ENCODE measurements at regions not wholly inside any gene's neighbourhood (a gene's known extent, or its start where the extent isn't known, plus 50 kb on each side); places are given as distances from the start of the nearest gene placed in this dataset.
A peak's percentile ranks its signal among the peaks of the same experiment; 100 is the strongest.

DNA sequence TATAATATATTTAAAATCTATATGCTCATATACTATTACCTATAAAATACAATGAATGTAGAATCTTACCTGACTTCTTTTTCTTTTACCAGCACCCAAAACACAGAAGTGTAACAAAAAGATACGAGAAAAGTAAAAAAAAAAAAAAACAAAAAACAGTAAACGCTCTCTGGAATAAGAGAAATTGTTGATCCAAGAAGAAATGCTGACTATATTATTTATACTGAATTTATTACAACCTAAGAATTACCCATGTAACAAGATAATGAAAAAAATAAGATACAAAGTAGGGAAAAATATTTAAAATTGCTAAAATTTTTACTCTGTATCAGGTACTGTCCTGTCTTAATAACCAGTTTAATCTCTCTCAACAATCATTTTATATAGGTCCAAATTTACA is 787.9 kb upstream of the MAN1A1 start:
- intact Hi-C loops (cut with DNase I; ENCODE audit: low total_unique reads), result no loop called here
- WGBS, 5 donors, result 78 to 89% (median 84%) methylated on average over 2 of the region's 2 CpGs
- H3K4me1 ChIP-seq, result no peaks in the 10 kb centered on the region
- no peak overlapping the region for H3K4me3 ChIP-seq
- H3K36me3 ChIP-seq, result no peaks in the 10 kb centered on the region
- H3K27ac ChIP-seq, result no peak overlapping the region
- no peaks in the 10 kb centered on the region for H3K9me3 ChIP-seq
- no peaks in the 10 kb centered on the region for H3K27me3 ChIP-seq (replicated peaks in 1 of 7)
- no peak for DNase-seq
- TF ChIP-seq CTCF (IDR thresholded peaks at IDR 0.05 in 8 of 11, conservative IDR thresholded peaks at IDR 0.05 in 3 of 11), result no peak
- no peak for TF ChIP-seq POLR2A (IDR thresholded peaks at IDR 0.05)
- no peak for TF ChIP-seq POLR2AphosphoS5 (IDR thresholded peaks at IDR 0.05)

GRCh38 chr6:120129228-120129627 is 779.7 kb upstream of the MAN1A1 start:
- no peak for DNase-seq
- Histone ChIP-seq H3K9me3 (peaks cover 0 to 15% (median 0%) of the 10 kb centered on the region in 8 donors), H3K4me3 (no peak overlapping the region), H3K27me3 (replicated peaks in 1 of 7) (no peaks in the 10 kb centered on the region), H3K36me3 (no peaks in the 10 kb centered on the region), H3K4me1 (peaks cover 0 to 16% (median 0%) of the 10 kb centered on the region in 6 donors), H3K27ac (peak overlapping the region in 5 of 8 donors; percentile 11 to 65 (median 29))
- no peak for TF ChIP-seq CTCF (IDR thresholded peaks at IDR 0.05 in 8 of 11, conservative IDR thresholded peaks at IDR 0.05 in 3 of 11)
- TF ChIP-seq POLR2AphosphoS5 (IDR thresholded peaks at IDR 0.05), result no peak
- no peak for TF ChIP-seq POLR2A (IDR thresholded peaks at IDR 0.05)
- 52 to 68% (median 65%) methylated on average over 1 of the region's 1 CpG for WGBS, 5 donors
- intact Hi-C loops (cut with DNase I; ENCODE audit: low total_unique reads), result no loop called here

DNA sequence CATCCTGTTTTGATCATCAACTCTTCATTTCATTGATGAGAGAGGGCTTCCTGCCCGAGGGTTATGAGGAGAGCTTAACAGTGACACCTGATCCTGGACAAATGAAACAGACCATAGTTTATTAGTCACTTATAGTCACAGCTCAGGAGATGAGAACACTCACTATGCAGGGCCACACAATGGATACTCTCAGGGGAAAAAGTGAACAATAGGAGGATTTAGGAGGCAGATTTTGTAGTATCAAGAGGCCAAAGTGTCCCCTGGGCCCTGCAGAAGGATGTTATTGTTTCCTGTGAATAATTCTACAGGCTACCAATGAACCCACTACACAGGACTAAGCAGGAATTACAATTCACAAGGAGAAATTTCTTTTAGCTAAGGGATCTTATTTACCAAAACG is 772.8 kb upstream of the MAN1A1 start:
- WGBS, 5 donors, result 61 to 75% (median 64%) methylated on average over 2 of the region's 2 CpGs

GRCh38 chr6:120116343-120116742 is 766.8 kb upstream of the MAN1A1 start:
- Histone ChIP-seq H3K27me3 (replicated peaks in 1 of 7) (no peaks in the 10 kb centered on the region), H3K9me3 (peaks cover 0 to 13% (median 2%) of the 10 kb centered on the region in 8 donors), H3K36me3 (no peaks in the 10 kb centered on the region), H3K4me3 (no peak overlapping the region), H3K4me1 (no peaks in the 10 kb centered on the region), H3K27ac (no peak overlapping the region)
- no peak for DNase-seq
- intact Hi-C loops (cut with DNase I; ENCODE audit: low total_unique reads), result no loop called here
- WGBS, 5 donors, result 60 to 72% (median 63%) methylated on average over 2 of the region's 2 CpGs
- TF ChIP-seq POLR2AphosphoS5 (IDR thresholded peaks at IDR 0.05) (no peak), CTCF (IDR thresholded peaks at IDR 0.05 in 8 of 11, conservative IDR thresholded peaks at IDR 0.05 in 3 of 11) (no peak), POLR2A (IDR thresholded peaks at IDR 0.05) (no peak)

More for the DNA sequence above, 772.8 kb upstream of the MAN1A1 start:
- H3K4me3 ChIP-seq, result no peak overlapping the region
- H3K27me3 ChIP-seq (replicated peaks in 1 of 7), result no peaks in the 10 kb centered on the region
- intact Hi-C loops (cut with DNase I; ENCODE audit: low total_unique reads), result no loop called here
- H3K9me3 ChIP-seq, result peaks cover 0 to 7% (median 0%) of the 10 kb centered on the region in 8 donors
- H3K36me3 ChIP-seq, result no peaks in the 10 kb centered on the region
- no peak for DNase-seq
- TF ChIP-seq CTCF (IDR thresholded peaks at IDR 0.05 in 8 of 11, conservative IDR thresholded peaks at IDR 0.05 in 3 of 11) (no peak), POLR2AphosphoS5 (IDR thresholded peaks at IDR 0.05) (no peak)
- H3K4me1 ChIP-seq, result peaks cover 0 to 5% (median 0%) of the 10 kb centered on the region in 6 donors
- no peak overlapping the region for H3K27ac ChIP-seq

Data from spleen (tissue), 11 donors.